ENCODE measurements at regions not wholly inside any gene's neighbourhood (a gene's known extent, or its start where the extent isn't known, plus 50 kb on each side); places are given as distances from the start of the nearest gene placed in this dataset.

DNA sequence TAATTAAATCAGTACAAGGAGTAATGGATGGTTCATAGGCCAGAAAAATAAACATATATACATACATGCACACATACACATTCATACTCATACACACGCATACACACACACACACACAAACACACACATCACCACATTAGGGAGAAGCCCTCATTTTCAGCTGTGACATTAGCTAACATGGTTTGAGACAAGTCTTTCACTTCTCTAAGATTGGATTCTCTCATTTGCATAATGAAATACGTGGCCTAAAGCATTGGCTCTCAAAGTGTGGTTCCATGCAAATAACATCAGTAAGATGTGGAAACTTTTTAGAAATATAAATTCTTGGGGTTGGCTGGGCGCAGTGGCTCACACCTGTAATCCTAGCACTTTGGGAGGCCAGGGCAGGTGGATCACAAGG lies 452.6 kb downstream of the TAFA4 start:
- Histone ChIP-seq H3K27ac (no peak overlapping the region), H3K9me3 (no peaks in the 10 kb centered on the region), H3K4me2 (no peak overlapping the region), H3K4me1 (no peaks in the 10 kb centered on the region), H3K4me3 (no peak overlapping the region)
- ChIA-PET POLR2A (no interaction called here), CTCF (interaction anchor here (0.6 kb wide), 1 partner anchor 22 kb away, joined by 3 read pairs; no protein-coding TSS in a partner anchor)
- FAIRE-seq (no peak), DNase-seq (ENCODE audit: low read depth in 1 of 2, low spot score in 1 of 2) (no peak), ATAC-seq (no peak)
- WGBS (ENCODE audit: missing lambda C conversion rate): 17% methylated on average over 3 of the region's 3 CpGs
- TF ChIP-seq BHLHE40 (IDR thresholded peaks at IDR 0.05; ENCODE audit: low read depth, low read length): no peak
- no peak for TF ChIP-seq ZFP36 (IDR thresholded peaks at IDR 0.05; ENCODE audit: borderline replicate concordance, partially characterized antibody)
- TF ChIP-seq SREBF2 (IDR thresholded peaks at IDR 0.05): no peak
- no peak for TF ChIP-seq MAX (IDR thresholded peaks at IDR 0.05)
- no peak for TF ChIP-seq HMGXB4 (CRISPR knock-in tag; IDR thresholded peaks at IDR 0.05; ENCODE audit: borderline replicate concordance)
- no peak for TF ChIP-seq JUN (IDR thresholded peaks at IDR 0.05)
- TF ChIP-seq FOXS1 (CRISPR knock-in tag; IDR thresholded peaks at IDR 0.05): no peak
- no peak for TF ChIP-seq ELK1 (IDR thresholded peaks at IDR 0.05; ENCODE audit: low read depth, low read length)
- TF ChIP-seq, protein P1, sequence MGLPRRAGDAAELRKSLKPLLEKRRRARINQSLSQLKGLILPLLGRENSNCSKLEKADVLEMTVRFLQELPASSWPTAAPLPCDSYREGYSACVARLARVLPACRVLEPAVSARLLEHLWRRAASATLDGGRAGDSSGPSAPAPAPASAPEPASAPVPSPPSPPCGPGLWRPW (IDR thresholded peaks at IDR 0.05): no peak
- no peak for TF ChIP-seq HOXB13 (CRISPR knock-in tag; IDR thresholded peaks at IDR 0.05; ENCODE audit: low read depth)
- no peak for TF ChIP-seq HOXA7 (CRISPR knock-in tag; IDR thresholded peaks at IDR 0.05)
- no peak for TF ChIP-seq PHF8 (IDR thresholded peaks at IDR 0.05; ENCODE audit: borderline replicate concordance, low read depth)
- TF ChIP-seq POLR2AphosphoS2 (conservative IDR thresholded peaks at IDR 0.05; ENCODE audit: low read length): no peak
- TF ChIP-seq ZNF302 (CRISPR knock-in tag; IDR thresholded peaks at IDR 0.05): no peak
- TF ChIP-seq, protein P2, sequence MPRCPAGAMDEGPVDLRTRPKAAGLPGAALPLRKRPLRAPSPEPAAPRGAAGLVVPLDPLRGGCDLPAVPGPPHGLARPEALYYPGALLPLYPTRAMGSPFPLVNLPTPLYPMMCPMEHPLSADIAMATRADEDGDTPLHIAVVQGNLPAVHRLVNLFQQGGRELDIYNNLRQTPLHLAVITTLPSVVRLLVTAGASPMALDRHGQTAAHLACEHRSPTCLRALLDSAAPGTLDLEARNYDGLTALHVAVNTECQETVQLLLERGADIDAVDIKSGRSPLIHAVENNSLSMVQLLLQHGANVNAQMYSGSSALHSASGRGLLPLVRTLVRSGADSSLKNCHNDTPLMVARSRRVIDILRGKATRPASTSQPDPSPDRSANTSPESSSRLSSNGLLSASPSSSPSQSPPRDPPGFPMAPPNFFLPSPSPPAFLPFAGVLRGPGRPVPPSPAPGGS (IDR thresholded peaks at IDR 0.05): no peak
- TF ChIP-seq, protein P3, sequence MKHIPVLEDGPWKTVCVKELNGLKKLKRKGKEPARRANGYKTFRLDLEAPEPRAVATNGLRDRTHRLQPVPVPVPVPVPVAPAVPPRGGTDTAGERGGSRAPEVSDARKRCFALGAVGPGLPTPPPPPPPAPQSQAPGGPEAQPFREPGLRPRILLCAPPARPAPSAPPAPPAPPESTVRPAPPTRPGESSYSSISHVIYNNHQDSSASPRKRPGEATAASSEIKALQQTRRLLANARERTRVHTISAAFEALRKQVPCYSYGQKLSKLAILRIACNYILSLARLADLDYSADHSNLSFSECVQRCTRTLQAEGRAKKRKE (CRISPR knock-in tag; IDR thresholded peaks at IDR 0.05; ENCODE audit: low read depth): no peak
- TF ChIP-seq CHD2 (IDR thresholded peaks at IDR 0.05; ENCODE audit: low read length, partially characterized antibody): no peak
- TF ChIP-seq CHD4 (IDR thresholded peaks at IDR 0.05; ENCODE audit: borderline replicate concordance): no peak
- TF ChIP-seq EP300 (IDR thresholded peaks at IDR 0.05): no peak

- Histone ChIP-seq H3K27ac (no peak overlapping the region), H3K4me1 (no peaks in the 10 kb centered on the region), H3K4me2 (no peak overlapping the region), H3K9me3 (no peaks in the 10 kb centered on the region), H3K4me3 (no peak overlapping the region)
- WGBS (ENCODE audit: missing lambda C conversion rate): 3% methylated on average over 3 of the region's 3 CpGs
- TF ChIP-seq MAFK (IDR thresholded peaks at IDR 0.05; ENCODE audit: partially characterized antibody) (peak; percentile 73), NFE2L2 (conservative IDR thresholded peaks at IDR 0.05; ENCODE audit: low read length) (no peak), TFCP2L1 (CRISPR knock-in tag; IDR thresholded peaks at IDR 0.05) (no peak)
- FAIRE-seq: no peak
- ChIA-PET CTCF (no interaction called here), POLR2A (no interaction called here)
- no peak for DNase-seq (ENCODE audit: low read depth in 1 of 2, low spot score in 1 of 2)
- ATAC-seq: no peak
Observed at GRCh38 chr3:68468695-68469375, 463.5 kb downstream of the TAFA4 start.

Measured in A549 (cell line).